H1 (cell line): ENCODE measurements at regions not wholly inside any gene's neighbourhood (a gene's known extent, or its start where the extent isn't known, plus 50 kb on each side); places are given as distances from the start of the nearest gene placed in this dataset.

Experiments used
- BACH1 ChIP-seq: IDR thresholded peaks from 2 replicates; pipeline ENCODE4 v1.6.1; 2012; ENCODE audit warnings: low read length, improper control_type of control experiment
- CHD7 ChIP-seq: fragments of 300-600 bp; sonication (generic); IDR thresholded peaks from 2 replicates; pipeline ENCODE4 v1.7.1; 2012; ENCODE audit warnings: low read length, moderate library complexity, mild to moderate bottlenecking, inconsistent platforms; ENCODE audit not compliant: insufficient replicate concordance
- GABPA ChIP-seq: IDR thresholded peaks from 2 replicates; pipeline ENCODE4 v1.6.1; 2011; ENCODE audit warnings: mild to moderate bottlenecking, low read length, moderate library complexity, borderline replicate concordance; ENCODE audit not compliant: insufficient read depth
- POLR2A ChIP-seq, 2 experiments: IDR thresholded peaks; 1 replicate in 1 of 2; 2 replicates in 1 of 2; pipeline ENCODE4 v1.6.1; 2011; ENCODE audit warnings: low read depth in 2 of 2, low read length in 2 of 2, mild to moderate bottlenecking in 2 of 2; ENCODE audit errors: control extremely low read depth in 1 of 2
- POLR2AphosphoS5 ChIP-seq: IDR thresholded peaks from 2 replicates; pipeline ENCODE4 v1.6.1; 2011; ENCODE audit warnings: low read depth, low read length
- SIX5 ChIP-seq: IDR thresholded peaks from 2 replicates; pipeline ENCODE4 v1.6.1; 2011; ENCODE audit warnings: mild to moderate bottlenecking, low read depth, low read length
- USF2 ChIP-seq: IDR thresholded peaks from 2 replicates; pipeline ENCODE4 v1.6.1; 2011; ENCODE audit warnings: low read length, improper control_type of control experiment

- TF ChIP-seq CHD7 (no peak), GABPA (no peak), USF2 (no peak), BACH1 (no peak), POLR2A (IDR thresholded peaks at IDR 0.05; ENCODE audit: control extremely low read depth in 1 of 2, low read depth in 2 of 2, low read length in 2 of 2) (no peak), POLR2AphosphoS5 (no peak), SIX5 (no peak)
Measured at GRCh38 chr1:88503646-88504045, 180.4 kb upstream of the PKN2 start (continued).
